Activated naive CD4-positive, alpha-beta T cell treated with anti-CD3 and anti-CD28 coated beads, Interleukin-2, amount 10 ng/mL, durations not matched to agents 7 days and 5 days (primary cell): ENCODE measurements at regions not wholly inside any gene's neighbourhood (a gene's known extent, or its start where the extent isn't known, plus 50 kb on each side); places are given as distances from the start of the nearest gene placed in this dataset.

Source experiments
- CTCF ChIA-PET: fragments of 350-600 bp; sonication (Branson Sonifier 250); formaldehyde crosslinking; loops from one replicate; lab custom pipeline; 2021; ENCODE audit warnings: antibody characterized with exemption; lab: Charles Lee
- DNase-seq: peaks from one replicate; pipeline ENCODE4 v3.0.0-alpha.2; 2020
- H3K27ac Mint-ChIP-seq: one replicate; pipeline ENCODE4 v1.8.0; 2021; ENCODE audit warnings: mild to moderate bottlenecking, moderate library complexity, mixed read lengths
- H3K27me3 Mint-ChIP-seq: one replicate; pipeline ENCODE4 v1.8.0; 2021; ENCODE audit warnings: mild to moderate bottlenecking, mixed read lengths
- H3K36me3 Mint-ChIP-seq: one replicate; pipeline ENCODE4 v1.8.0; 2021; ENCODE audit warnings: mixed read lengths
- H3K4me1 Mint-ChIP-seq: one replicate; pipeline ENCODE4 v1.8.0; 2021; ENCODE audit warnings: mixed read lengths
- H3K4me3 Mint-ChIP-seq: one replicate; pipeline ENCODE4 v1.8.0; 2021; ENCODE audit warnings: mild to moderate bottlenecking, moderate library complexity, mixed read lengths
- H3K9me3 Mint-ChIP-seq: one replicate; pipeline ENCODE4 v1.8.0; 2021; ENCODE audit warnings: mixed read lengths

DNA sequence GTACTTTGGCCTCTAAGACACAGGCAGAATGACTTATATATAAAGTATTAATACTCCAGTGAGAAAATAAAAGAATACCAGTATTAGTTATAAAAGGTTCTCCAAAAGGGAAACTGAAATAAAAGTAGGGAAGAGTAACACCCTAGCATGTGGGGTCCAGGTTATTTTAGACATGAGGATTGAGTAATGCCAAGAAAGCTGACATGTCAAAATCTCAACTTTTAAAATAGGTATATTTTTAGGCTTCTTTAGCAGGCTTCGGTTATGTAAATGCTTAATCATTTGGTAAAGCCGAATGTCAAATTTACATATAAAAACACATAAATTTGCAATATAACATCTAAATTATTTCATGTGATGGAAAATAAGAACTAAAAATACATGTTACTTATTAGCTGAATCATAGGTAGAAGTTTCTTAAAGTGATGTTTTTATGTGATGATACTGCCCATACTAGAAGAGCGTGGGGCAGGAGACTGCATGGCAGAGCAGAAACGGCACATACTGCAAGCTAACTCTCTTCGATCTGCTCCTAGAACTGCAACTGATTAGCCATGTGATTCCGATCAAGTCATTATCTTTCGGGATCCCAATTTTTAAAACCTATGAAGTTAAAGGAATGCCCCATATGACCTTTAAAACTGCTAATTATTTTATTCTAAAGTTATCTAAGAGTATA lies 129.4 kb upstream of the DST start:
- no peaks in the 10 kb centered on the region for H3K4me1 Mint-ChIP-seq
- DNase-seq: no peak
- H3K27ac Mint-ChIP-seq: no peak overlapping the region
- no peaks in the 10 kb centered on the region for H3K27me3 Mint-ChIP-seq
- CTCF ChIA-PET: no interaction called here
- no peaks in the 10 kb centered on the region for H3K9me3 Mint-ChIP-seq
- no peak overlapping the region for H3K4me3 Mint-ChIP-seq
- no peaks in the 10 kb centered on the region for H3K36me3 Mint-ChIP-seq

- H3K4me3 Mint-ChIP-seq: no peak overlapping the region
- H3K4me1 Mint-ChIP-seq: no peaks in the 10 kb centered on the region
- H3K27me3 Mint-ChIP-seq: peaks cover 3% of the 10 kb centered on the region
- H3K27ac Mint-ChIP-seq: no peak overlapping the region
- no peaks in the 10 kb centered on the region for H3K9me3 Mint-ChIP-seq
- no peak for DNase-seq
- H3K36me3 Mint-ChIP-seq: no peaks in the 10 kb centered on the region
- CTCF ChIA-PET: no interaction called here
Measured at GRCh38 chr6:56771189-56771588, 128.5 kb upstream of the DST start.

- DNase-seq: no peak
- Mint-ChIP-seq H3K4me3 (no peak overlapping the region), H3K27ac (no peak overlapping the region), H3K27me3 (peaks cover 3% of the 10 kb centered on the region), H3K9me3 (no peaks in the 10 kb centered on the region), H3K36me3 (no peaks in the 10 kb centered on the region), H3K4me1 (no peaks in the 10 kb centered on the region)
- CTCF ChIA-PET: no interaction called here
Measured at GRCh38 chr6:56770011-56770520, 127.4 kb upstream of the DST start.

- CTCF ChIA-PET: no interaction called here
- H3K36me3 Mint-ChIP-seq: no peaks in the 10 kb centered on the region
- H3K27me3 Mint-ChIP-seq: peaks cover 3% of the 10 kb centered on the region
- DNase-seq: no peak
- H3K4me1 Mint-ChIP-seq: no peaks in the 10 kb centered on the region
- H3K27ac Mint-ChIP-seq: no peak overlapping the region
- H3K9me3 Mint-ChIP-seq: no peaks in the 10 kb centered on the region
- no peak overlapping the region for H3K4me3 Mint-ChIP-seq
Measured at GRCh38 chr6:56767892-56768531, 125.3 kb upstream of the DST start.

DNA sequence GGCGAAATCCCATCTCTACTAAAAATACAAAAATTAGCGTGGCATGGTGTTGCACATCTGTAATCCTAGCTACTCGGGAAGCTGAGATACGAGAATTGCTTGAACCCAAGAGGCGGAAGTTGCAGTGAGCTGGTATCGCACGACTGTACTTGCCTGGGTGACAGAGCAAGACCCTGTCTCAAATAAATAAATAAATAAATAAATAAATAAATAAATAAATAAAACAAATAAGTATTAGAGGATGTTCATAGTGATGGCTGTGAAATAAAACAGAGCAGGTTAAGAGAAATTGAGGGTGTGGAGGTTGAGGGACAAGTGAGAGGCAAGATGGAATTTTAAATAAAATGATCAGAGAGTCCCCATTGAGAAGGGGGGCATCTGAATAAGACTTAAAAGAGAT lies 124.7 kb upstream of the DST start:
- H3K4me3 Mint-ChIP-seq: no peak overlapping the region
- H3K27ac Mint-ChIP-seq: no peak overlapping the region
- H3K27me3 Mint-ChIP-seq: peaks cover 3% of the 10 kb centered on the region
- CTCF ChIA-PET: no interaction called here
- H3K9me3 Mint-ChIP-seq: no peaks in the 10 kb centered on the region
- no peak for DNase-seq
- no peaks in the 10 kb centered on the region for H3K36me3 Mint-ChIP-seq
- H3K4me1 Mint-ChIP-seq: no peaks in the 10 kb centered on the region

DNA sequence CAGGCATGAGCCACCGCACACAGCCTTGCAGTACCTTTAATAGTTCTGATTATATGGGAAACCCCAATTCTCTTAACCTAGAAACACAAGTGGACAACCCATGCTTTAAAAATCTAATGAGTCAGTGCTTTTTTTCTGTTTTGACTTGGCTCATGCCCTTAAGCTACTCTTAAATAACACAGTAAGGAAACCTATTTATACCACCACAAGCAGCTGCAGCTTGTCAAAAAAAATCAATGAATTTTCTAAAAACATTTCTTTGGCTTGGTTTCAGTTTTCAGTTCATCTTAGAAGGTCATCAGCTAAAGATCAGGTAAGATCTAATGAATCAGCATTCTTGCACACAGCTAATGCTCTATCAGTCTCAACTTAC lies 124.1 kb upstream of the DST start:
- no peak for DNase-seq
- CTCF ChIA-PET: no interaction called here
- H3K4me1 Mint-ChIP-seq: no peaks in the 10 kb centered on the region
- no peaks in the 10 kb centered on the region for H3K36me3 Mint-ChIP-seq
- no peak overlapping the region for H3K27ac Mint-ChIP-seq
- peaks cover 3% of the 10 kb centered on the region for H3K27me3 Mint-ChIP-seq
- no peak overlapping the region for H3K4me3 Mint-ChIP-seq
- H3K9me3 Mint-ChIP-seq: no peaks in the 10 kb centered on the region

DNA sequence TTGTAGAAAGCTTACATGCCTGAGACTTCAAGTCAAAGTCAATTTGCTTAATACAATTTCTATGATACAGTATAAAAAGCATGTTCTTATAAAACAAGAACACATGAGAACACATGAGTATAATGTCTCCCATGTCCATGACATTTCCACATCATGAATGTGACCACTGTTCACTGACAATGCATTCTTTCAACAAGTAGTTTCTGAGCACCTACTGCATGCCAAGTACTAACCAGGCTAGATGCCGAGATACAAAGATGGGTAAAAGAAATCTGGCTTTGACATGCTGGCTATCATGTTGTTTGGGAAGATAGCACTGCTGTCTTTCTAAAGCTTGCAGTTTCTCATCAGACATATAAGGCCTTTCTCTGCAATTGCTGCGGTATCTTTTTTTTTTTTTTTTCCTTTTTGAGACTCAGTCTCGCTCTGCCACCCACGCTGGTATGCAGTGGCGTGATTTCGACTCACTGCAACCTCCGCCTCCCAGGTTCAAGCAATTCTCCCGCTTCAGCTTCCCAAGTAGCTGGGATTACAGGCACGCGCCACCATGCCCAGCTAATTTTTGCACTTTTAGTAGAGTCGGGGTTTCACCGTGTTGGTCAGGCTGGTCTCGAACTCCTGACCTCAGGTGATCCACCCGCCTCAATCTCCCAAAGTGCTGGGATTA lies 123.6 kb upstream of the DST start:
- Mint-ChIP-seq H3K9me3 (no peaks in the 10 kb centered on the region), H3K27me3 (peaks cover 3% of the 10 kb centered on the region), H3K4me1 (no peaks in the 10 kb centered on the region), H3K4me3 (no peak overlapping the region), H3K27ac (no peak overlapping the region), H3K36me3 (no peaks in the 10 kb centered on the region)
- no peak for DNase-seq
- CTCF ChIA-PET: no interaction called here

DNA sequence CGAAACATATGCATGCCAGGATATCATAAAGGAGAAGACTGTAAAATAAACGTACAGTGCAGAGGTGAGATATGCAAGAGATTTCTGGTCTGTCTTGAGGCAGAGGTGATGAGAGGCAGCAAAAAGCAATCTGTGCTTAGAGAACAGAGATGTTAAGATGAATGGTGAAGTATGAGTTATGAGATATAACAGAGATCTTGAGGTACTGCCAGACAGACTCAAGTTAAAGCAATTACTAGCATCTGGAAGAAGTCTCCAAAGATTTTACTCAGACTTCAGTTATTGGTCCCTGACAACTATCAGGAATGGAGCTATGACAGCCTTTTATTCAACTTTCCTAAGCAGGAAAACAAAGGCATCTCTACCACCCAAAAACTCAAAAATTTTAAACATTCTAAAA lies 122.8 kb upstream of the DST start:
- H3K4me3 Mint-ChIP-seq: no peak overlapping the region
- DNase-seq: no peak
- no peak overlapping the region for H3K27ac Mint-ChIP-seq
- H3K4me1 Mint-ChIP-seq: no peaks in the 10 kb centered on the region
- no peaks in the 10 kb centered on the region for H3K9me3 Mint-ChIP-seq
- CTCF ChIA-PET: no interaction called here
- no peaks in the 10 kb centered on the region for H3K36me3 Mint-ChIP-seq
- H3K27me3 Mint-ChIP-seq: peaks cover 3% of the 10 kb centered on the region

- H3K4me3 Mint-ChIP-seq: no peak overlapping the region
- H3K4me1 Mint-ChIP-seq: no peaks in the 10 kb centered on the region
- H3K9me3 Mint-ChIP-seq: no peaks in the 10 kb centered on the region
- peaks cover 3% of the 10 kb centered on the region for H3K27me3 Mint-ChIP-seq
- no peaks in the 10 kb centered on the region for H3K36me3 Mint-ChIP-seq
- CTCF ChIA-PET: interaction anchor here (0.9 kb wide), 1 partner anchor 87 kb away, joined by 5 read pairs; no protein-coding TSS in a partner anchor
- DNase-seq: no peak
- H3K27ac Mint-ChIP-seq: no peak overlapping the region
Measured at GRCh38 chr6:56764081-56764566, 121.4 kb upstream of the DST start.

DNA sequence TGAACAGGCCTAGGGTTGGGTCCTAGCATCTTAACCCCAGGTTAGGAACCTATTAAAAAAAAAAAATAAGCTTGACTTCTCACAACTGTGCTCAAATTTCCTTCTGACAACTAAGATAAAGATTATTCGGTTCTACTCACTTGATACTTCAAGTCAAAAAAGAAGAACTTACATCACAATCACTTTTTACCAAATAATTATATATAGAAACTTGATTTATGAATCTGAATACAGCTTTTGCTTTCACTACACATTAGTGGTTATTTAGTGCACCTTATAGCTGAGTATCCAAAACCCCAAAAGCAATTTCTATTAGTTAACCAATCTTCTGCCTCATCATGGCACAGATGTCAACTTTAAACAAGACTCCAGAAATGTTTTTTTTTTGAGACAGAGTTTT lies 119.0 kb upstream of the DST start:
- Mint-ChIP-seq H3K27ac (no peak overlapping the region), H3K4me1 (no peaks in the 10 kb centered on the region), H3K36me3 (no peaks in the 10 kb centered on the region), H3K9me3 (no peaks in the 10 kb centered on the region), H3K27me3 (peaks cover 3% of the 10 kb centered on the region), H3K4me3 (no peak overlapping the region)
- no peak for DNase-seq
- CTCF ChIA-PET: interaction anchor here (0.9 kb wide), 1 partner anchor 52 kb away, joined by 3 read pairs; no protein-coding TSS in a partner anchor

DNA sequence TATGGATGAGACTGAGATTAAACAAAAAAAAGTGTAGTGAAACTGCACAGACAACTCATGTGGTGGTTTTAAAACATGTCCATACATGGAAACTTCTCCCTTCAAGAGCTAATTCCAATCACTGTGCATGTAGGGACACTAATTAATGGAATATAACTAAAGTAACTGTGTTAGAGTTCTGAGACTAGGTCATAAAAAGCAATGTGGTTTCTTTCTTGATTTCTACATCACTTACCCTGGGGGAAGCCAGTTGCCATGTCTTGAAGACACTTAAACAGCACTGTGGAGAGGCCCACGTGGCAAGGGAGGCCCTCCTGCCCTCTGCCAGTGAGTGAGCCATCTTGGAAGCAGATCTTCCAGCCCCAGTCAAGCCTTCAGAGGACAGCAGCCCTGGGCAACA lies 118.2 kb upstream of the DST start:
- H3K36me3 Mint-ChIP-seq: no peaks in the 10 kb centered on the region
- no peak overlapping the region for H3K27ac Mint-ChIP-seq
- DNase-seq: no peak
- no peaks in the 10 kb centered on the region for H3K9me3 Mint-ChIP-seq
- peaks cover 5% of the 10 kb centered on the region for H3K27me3 Mint-ChIP-seq
- no peaks in the 10 kb centered on the region for H3K4me1 Mint-ChIP-seq
- no peak overlapping the region for H3K4me3 Mint-ChIP-seq
- CTCF ChIA-PET: no interaction called here

DNA sequence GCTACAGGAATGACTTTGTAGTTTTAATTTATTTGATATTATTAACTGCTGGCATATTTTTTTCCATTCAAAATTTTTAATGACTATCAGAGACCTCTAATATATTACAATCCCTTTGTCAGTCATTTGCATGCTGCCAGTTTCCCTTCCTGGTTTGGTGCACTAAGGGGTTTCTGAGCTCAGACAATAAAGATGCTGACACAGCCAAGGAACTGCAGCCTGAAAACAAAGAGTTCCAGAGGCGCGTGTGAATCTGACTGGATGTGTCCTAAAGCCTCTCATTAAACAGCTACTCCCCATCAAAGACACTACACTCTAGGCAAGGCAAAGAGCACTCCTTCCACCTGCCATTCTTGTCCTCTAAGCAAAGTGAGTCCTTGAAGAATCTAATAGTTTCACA lies 116.8 kb upstream of the DST start:
- Mint-ChIP-seq H3K27ac (no peak overlapping the region), H3K4me1 (no peaks in the 10 kb centered on the region), H3K36me3 (no peaks in the 10 kb centered on the region), H3K4me3 (no peak overlapping the region), H3K27me3 (peaks cover 6% of the 10 kb centered on the region), H3K9me3 (no peaks in the 10 kb centered on the region)
- CTCF ChIA-PET: no interaction called here
- no peak for DNase-seq

GRCh38 chr6:56758553-56758952 lies 115.9 kb upstream of the DST start:
- no peak overlapping the region for H3K27ac Mint-ChIP-seq
- H3K9me3 Mint-ChIP-seq: no peaks in the 10 kb centered on the region
- no peaks in the 10 kb centered on the region for H3K4me1 Mint-ChIP-seq
- peaks cover 6% of the 10 kb centered on the region for H3K27me3 Mint-ChIP-seq
- no peak for DNase-seq
- CTCF ChIA-PET: no interaction called here
- H3K4me3 Mint-ChIP-seq: no peak overlapping the region
- no peaks in the 10 kb centered on the region for H3K36me3 Mint-ChIP-seq

- Mint-ChIP-seq H3K9me3 (no peaks in the 10 kb centered on the region), H3K36me3 (no peaks in the 10 kb centered on the region), H3K4me1 (no peaks in the 10 kb centered on the region), H3K27ac (no peak overlapping the region), H3K4me3 (no peak overlapping the region), H3K27me3 (peaks cover 6% of the 10 kb centered on the region)
- CTCF ChIA-PET: no interaction called here
- DNase-seq: no peak
Measured at GRCh38 chr6:56758120-56758519, 115.4 kb upstream of the DST start.
